GDM1 (cell line): ENCODE measurements at regions not wholly inside any gene's neighbourhood (a gene's known extent, or its start where the extent isn't known, plus 50 kb on each side); places are given as distances from the start of the nearest gene placed in this dataset.
"Not testable (repeated sequence)": the region's sequence is repeated elsewhere in the genome, so short reads cannot be mapped to it uniquely, and the experiment has no call there.

Source experiments
- DNase-seq: peaks from one replicate; lab custom pipeline; 2025; lab: John Stamatoyannopoulos, UW

GRCh38 chr1:60809204-60809980 is 273.0 kb upstream of the NFIA start:
- no peak for DNase-seq

- no peak for DNase-seq
These were observed 273.7 kb upstream of the NFIA start for GRCh38 chr1:60808676-60809075.

- no peak for DNase-seq
These were observed 279.5 kb upstream of the NFIA start for GRCh38 chr1:60802884-60803283.

- no peak for DNase-seq
These were observed 285.0 kb upstream of the NFIA start for GRCh38 chr1:60797351-60797750.

GRCh38 chr1:60791226-60791625 is 291.1 kb upstream of the NFIA start:
- no peak for DNase-seq

GRCh38 chr1:60773099-60773498 is 309.3 kb upstream of the NFIA start:
- not testable (repeated sequence) for DNase-seq

- no peak for DNase-seq
These were observed 313.3 kb upstream of the NFIA start for GRCh38 chr1:60769082-60769481.

- DNase-seq: no peak
These were observed 317.2 kb upstream of the NFIA start for GRCh38 chr1:60765204-60765603.

GRCh38 chr1:60764489-60764888 is 317.9 kb upstream of the NFIA start:
- no peak for DNase-seq

GRCh38 chr1:60763741-60764140 is 318.6 kb upstream of the NFIA start:
- DNase-seq: no peak

GRCh38 chr1:60762911-60763310 is 319.4 kb upstream of the NFIA start:
- DNase-seq: no peak

- no peak for DNase-seq
These were observed 320.2 kb upstream of the NFIA start for GRCh38 chr1:60762176-60762575.

- DNase-seq: no peak
These were observed 323.1 kb upstream of the NFIA start for GRCh38 chr1:60759291-60759690.

- DNase-seq: no peak
These were observed 324.9 kb upstream of the NFIA start for GRCh38 chr1:60757485-60757884.

- no peak for DNase-seq
These were observed 329.1 kb upstream of the NFIA start for GRCh38 chr1:60753036-60753900.

GRCh38 chr1:60751306-60751705 is 331.1 kb upstream of the NFIA start:
- DNase-seq: no peak

GRCh38 chr1:60747353-60747752 is 335.0 kb upstream of the NFIA start:
- no peak for DNase-seq

GRCh38 chr1:60746278-60746791 is 336.0 kb upstream of the NFIA start:
- DNase-seq: no peak

GRCh38 chr1:60745484-60745883 is 336.9 kb upstream of the NFIA start:
- DNase-seq: no peak

GRCh38 chr1:60742339-60742738 is 340.0 kb upstream of the NFIA start:
- no peak for DNase-seq

GRCh38 chr1:60740154-60740553 is 342.2 kb upstream of the NFIA start:
- no peak for DNase-seq

- DNase-seq: no peak
These were observed 342.6 kb upstream of the NFIA start for GRCh38 chr1:60739729-60740128.

GRCh38 chr1:60732977-60733401 is 349.4 kb upstream of the NFIA start:
- DNase-seq: no peak
